Breast epithelium (tissue), 3 donors: ENCODE measurements at regions not wholly inside any gene's neighbourhood (a gene's known extent, or its start where the extent isn't known, plus 50 kb on each side); places are given as distances from the start of the nearest gene placed in this dataset.

ENCODE experiments used
- CTCF ChIP-seq, 3 donors: fragments of 450-650 bp; IDR thresholded peaks; one replicate each; pipeline ENCODE4 v1.5.1; 2016 to 2017; ENCODE audit warnings: antibody characterized with exemption in 3 of 3, mild to moderate bottlenecking in 3 of 3, moderate library complexity in 3 of 3
- POLR2A ChIP-seq: fragments of 450-650 bp; IDR thresholded peaks from one replicate; pipeline ENCODE4 v1.6.1; 2016; ENCODE audit warnings: antibody characterized with exemption, mild to moderate bottlenecking, moderate library complexity
- POLR2AphosphoS5 ChIP-seq, 3 donors: sonication (generic); formaldehyde crosslinking; IDR thresholded peaks; one replicate each; pipeline ENCODE4 v1.6.1; 2017; ENCODE audit warnings: antibody characterized with exemption in 3 of 3

GRCh38 chr12:127127897-127128296, 1139.1 kb upstream of the TMEM132C start:
- TF ChIP-seq CTCF (IDR thresholded peaks at IDR 0.05) (no peak), POLR2AphosphoS5 (IDR thresholded peaks at IDR 0.05) (no peak), POLR2A (no peak)
